ENCODE measurements at regions not wholly inside any gene's neighbourhood (a gene's known extent, or its start where the extent isn't known, plus 50 kb on each side); places are given as distances from the start of the nearest gene placed in this dataset.
"Not testable (repeated sequence)": the region's sequence is repeated elsewhere in the genome, so short reads cannot be mapped to it uniquely, and the experiment has no call there.

- no peak for DNase-seq (ENCODE audit: low read depth in 2 of 2)
These were observed 231.5 kb upstream of the SETMAR start for GRCh38 chr3:4071481-4072184.

- not testable (repeated sequence) for DNase-seq (ENCODE audit: low read depth in 2 of 2)
These were observed 225.9 kb upstream of the SETMAR start for GRCh38 chr3:4077278-4077677.

DNA sequence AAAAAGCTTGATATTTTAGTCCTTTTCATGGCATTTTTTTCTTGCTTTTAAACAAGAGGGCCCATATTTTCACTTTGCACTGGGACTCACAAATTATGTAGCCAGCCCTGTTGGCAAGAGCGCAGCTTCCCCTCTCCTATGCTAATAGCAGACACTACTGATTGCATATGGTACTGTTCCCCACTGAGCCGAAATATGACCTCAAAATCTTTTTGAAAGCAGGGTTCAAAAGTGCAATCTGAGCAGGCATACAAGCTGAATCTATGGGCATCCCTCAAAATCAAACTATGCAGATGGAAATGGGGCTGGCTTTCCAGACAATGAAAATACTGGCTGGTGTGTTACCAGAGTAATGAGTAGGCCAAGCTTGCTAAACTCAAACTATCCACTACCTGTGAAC lies 225.2 kb upstream of the SETMAR start:
- no peak for DNase-seq (ENCODE audit: low read depth in 2 of 2)

GRCh38 chr3:4078903-4079302 lies 224.3 kb upstream of the SETMAR start:
- DNase-seq (ENCODE audit: low read depth in 2 of 2), result no peak

GRCh38 chr3:4079339-4080195 lies 223.6 kb upstream of the SETMAR start:
- DNase-seq (ENCODE audit: low read depth in 2 of 2), result no peak

DNA sequence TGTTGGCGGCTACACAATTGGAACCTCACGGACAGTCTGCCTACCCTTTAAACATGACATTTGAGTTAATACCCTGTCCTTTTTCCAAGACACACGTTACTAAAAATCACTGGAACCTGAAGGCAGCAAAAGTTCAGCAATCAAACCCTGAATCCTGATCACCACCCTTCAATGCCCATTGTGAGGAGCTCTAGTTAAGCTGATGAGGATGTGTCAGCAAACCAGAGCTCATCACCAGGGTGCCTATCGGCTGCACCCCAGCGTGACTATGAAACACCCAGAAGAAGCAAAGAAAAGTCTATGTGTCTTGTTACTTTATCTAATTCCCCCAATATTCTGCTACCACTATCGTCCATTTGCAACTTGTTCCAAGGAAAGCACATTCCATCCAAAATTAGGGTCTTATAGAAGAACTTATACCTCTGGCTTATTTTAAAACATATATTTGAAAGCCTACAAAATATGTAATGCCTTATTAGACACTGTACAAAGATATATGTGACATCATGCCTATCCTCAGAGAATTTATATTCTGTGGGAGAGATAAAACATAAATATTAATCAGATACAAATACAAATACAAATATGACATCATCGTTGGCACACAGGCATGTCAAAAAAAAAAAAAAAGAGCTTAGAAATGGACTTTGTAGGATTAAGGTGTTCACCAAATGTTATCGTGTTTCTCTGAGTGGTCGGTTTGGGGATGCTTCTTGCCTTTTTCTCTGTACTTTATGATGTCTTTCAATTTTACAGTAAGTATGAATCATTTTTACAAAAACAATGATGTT lies 219.7 kb upstream of the SETMAR start:
- DNase-seq (ENCODE audit: low read depth in 2 of 2), result no peak

DNA sequence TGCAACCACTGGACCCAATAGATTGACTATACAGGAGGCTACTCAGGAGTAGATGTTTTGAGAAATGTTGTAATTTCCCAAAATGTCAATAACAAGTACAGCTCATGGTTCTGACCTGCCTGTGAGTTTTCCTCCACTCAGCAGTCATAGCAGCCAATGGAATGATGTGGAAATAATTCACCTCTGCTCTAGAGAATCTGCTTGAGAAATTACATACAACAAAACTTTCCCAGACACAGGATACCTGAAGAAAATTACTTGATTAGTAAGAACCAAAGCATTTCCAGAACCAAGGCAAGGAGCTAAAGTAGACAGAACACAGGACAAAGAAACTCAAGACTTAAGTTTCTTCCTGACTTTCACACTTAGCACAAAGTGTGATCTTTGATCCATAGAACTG lies 218.9 kb upstream of the SETMAR start:
- no peak for DNase-seq (ENCODE audit: low read depth in 2 of 2)

- not testable (repeated sequence) for DNase-seq (ENCODE audit: low read depth in 2 of 2)
These were observed 216.5 kb upstream of the SETMAR start for GRCh38 chr3:4086662-4087061.

DNA sequence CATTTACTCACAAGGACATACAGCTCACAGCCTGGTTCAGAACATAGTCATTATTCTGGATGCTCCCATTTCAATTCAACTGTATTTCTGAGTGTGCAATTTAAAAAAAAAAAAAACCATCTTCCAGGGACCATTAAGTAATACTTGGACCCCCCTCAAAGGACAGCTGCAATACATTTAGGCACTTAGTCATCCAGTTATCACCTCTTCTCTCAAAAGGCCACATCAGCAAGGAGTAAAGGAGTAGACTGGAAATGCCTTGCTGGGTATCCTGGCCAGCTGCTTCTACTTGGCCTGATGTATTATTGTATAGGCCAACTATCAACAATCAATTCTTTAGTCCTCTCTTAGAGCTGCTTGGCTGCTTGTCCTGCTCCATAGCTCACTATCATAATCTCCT lies 211.4 kb upstream of the SETMAR start:
- DNase-seq (ENCODE audit: low read depth in 2 of 2), result no peak

DNA sequence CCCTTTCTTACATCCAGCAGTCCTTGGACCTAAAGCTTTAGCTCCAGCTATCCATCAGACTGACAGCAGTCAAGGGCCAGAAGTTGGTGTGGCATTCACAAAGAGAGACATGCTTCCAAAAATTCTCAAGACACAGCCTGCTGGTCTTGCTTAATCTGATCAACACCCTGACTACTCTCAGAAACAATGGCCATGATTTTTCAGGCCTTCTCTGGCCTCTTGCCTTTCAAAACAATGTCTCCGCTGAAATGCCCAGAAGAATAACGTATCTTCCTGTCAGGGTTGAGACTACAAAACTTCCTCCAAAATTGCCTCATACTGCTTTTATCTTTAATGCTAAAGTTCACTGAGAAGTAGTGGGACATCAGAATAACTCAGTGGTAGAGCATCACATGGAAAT lies 205.4 kb upstream of the SETMAR start:
- no peak for DNase-seq (ENCODE audit: low read depth in 2 of 2)

- DNase-seq (ENCODE audit: low read depth in 2 of 2), result no peak
These were observed 203.6 kb upstream of the SETMAR start for GRCh38 chr3:4099607-4100006.

GRCh38 chr3:4107430-4107829 lies 195.7 kb upstream of the SETMAR start:
- DNase-seq (ENCODE audit: low read depth in 2 of 2), result no peak

- DNase-seq (ENCODE audit: low read depth in 2 of 2), result no peak
These were observed 189.2 kb upstream of the SETMAR start for GRCh38 chr3:4113811-4114522.

- no peak for DNase-seq (ENCODE audit: low read depth in 2 of 2)
These were observed 184.1 kb upstream of the SETMAR start for GRCh38 chr3:4119119-4119518.

GRCh38 chr3:4125576-4125975 lies 177.6 kb upstream of the SETMAR start:
- no peak for DNase-seq (ENCODE audit: low read depth in 2 of 2)

GRCh38 chr3:4138150-4138785 lies 164.9 kb upstream of the SETMAR start:
- DNase-seq (ENCODE audit: low read depth in 2 of 2), result no peak

GRCh38 chr3:4138786-4139431 lies 164.3 kb upstream of the SETMAR start:
- no peak for DNase-seq (ENCODE audit: low read depth in 2 of 2)

GRCh38 chr3:4139462-4140140 lies 163.6 kb upstream of the SETMAR start:
- no peak for DNase-seq (ENCODE audit: low read depth in 2 of 2)

DNA sequence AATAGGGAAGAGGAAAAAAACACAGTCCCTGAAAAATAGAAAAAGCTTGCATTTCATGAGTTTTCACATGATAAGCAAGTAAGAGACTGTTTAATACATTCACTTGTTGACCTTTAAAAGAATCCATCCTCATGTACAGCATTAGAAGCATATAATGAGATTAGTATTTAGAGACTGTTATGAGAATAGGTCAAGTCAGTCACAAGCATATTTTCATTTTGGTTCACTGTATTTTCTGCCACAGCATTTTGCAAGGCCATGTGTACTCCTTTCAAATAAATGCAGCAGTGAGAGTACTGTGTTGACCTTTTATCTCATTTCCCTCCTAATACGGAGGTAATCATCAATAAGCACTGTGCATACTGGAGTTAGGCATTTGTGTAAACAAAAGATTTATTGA lies 162.2 kb upstream of the SETMAR start:
- DNase-seq (ENCODE audit: low read depth in 2 of 2), result no peak

DNA sequence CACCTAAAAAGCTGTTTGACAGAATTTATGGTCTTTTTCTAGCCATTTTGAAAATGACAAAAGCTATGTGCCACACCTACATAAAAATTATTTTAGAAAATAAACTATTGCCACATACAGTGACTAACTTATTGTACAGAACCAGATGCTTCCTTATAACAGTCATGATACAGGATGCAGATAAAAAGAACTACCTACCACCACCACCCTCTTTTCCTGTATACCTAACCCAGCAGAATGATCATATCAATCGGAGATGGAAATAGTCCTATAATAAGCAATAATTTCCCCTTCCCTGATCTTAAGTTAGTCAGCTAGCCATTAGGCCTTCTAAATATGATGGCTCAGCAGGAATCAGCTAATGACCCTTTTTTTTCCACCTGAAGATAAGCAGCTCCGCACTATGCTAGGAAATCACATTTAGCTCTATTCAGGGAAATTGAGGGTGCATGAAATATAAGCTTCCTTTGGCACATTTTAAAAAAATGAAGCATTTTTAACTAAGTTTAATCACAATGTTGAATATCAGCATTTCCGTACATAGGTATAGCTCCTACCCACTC lies 155.5 kb upstream of the SETMAR start:
- DNase-seq (ENCODE audit: low read depth in 2 of 2), result no peak
